Activated gamma-delta T cell treated with Interleukin-2 at 50 U/mL for 16 hours (primary cell): ENCODE measurements at regions not wholly inside any gene's neighbourhood (a gene's known extent, or its start where the extent isn't known, plus 50 kb on each side); places are given as distances from the start of the nearest gene placed in this dataset.

ENCODE experiments used
- DNase-seq: peaks from one replicate; pipeline ENCODE4 v3.0.0-alpha.2; 2020

GRCh38 chr20:52708137-52708536, 264.0 kb upstream of the TSHZ2 start:
- no peak for DNase-seq

- no peak for DNase-seq
Observed at GRCh38 chr20:52704553-52704952, 267.6 kb upstream of the TSHZ2 start.

GRCh38 chr20:52688345-52688744, 283.8 kb upstream of the TSHZ2 start:
- DNase-seq, result no peak

- DNase-seq, result no peak
Observed at GRCh38 chr20:52684905-52685304, 287.3 kb upstream of the TSHZ2 start.

GRCh38 chr20:52684176-52684575, 288.0 kb upstream of the TSHZ2 start:
- no peak for DNase-seq

- DNase-seq, result no peak
Observed at GRCh38 chr20:52683761-52684160, 288.4 kb upstream of the TSHZ2 start.

GRCh38 chr20:52682237-52682636, 289.9 kb upstream of the TSHZ2 start:
- DNase-seq, result no peak

- DNase-seq, result no peak
Observed at GRCh38 chr20:52681288-52681687, 290.9 kb upstream of the TSHZ2 start.

GRCh38 chr20:52677216-52677615, 294.9 kb upstream of the TSHZ2 start:
- no peak for DNase-seq

GRCh38 chr20:52676283-52676995, 295.7 kb upstream of the TSHZ2 start:
- no peak for DNase-seq

GRCh38 chr20:52675375-52675774, 296.8 kb upstream of the TSHZ2 start:
- no peak for DNase-seq

- DNase-seq, result no peak
Observed at GRCh38 chr20:52668626-52669025, 303.5 kb upstream of the TSHZ2 start.

GRCh38 chr20:52667358-52667757, 304.8 kb upstream of the TSHZ2 start:
- no peak for DNase-seq

GRCh38 chr20:52665441-52665840, 306.7 kb upstream of the TSHZ2 start:
- DNase-seq, result no peak

- no peak for DNase-seq
Observed at GRCh38 chr20:52655395-52655794, 316.8 kb upstream of the TSHZ2 start.

- no peak for DNase-seq
Observed at GRCh38 chr20:52654567-52654966, 317.6 kb upstream of the TSHZ2 start.

- no peak for DNase-seq
Observed at GRCh38 chr20:52652271-52652670, 319.9 kb upstream of the TSHZ2 start.

GRCh38 chr20:52649727-52650126, 322.4 kb upstream of the TSHZ2 start:
- no peak for DNase-seq

GRCh38 chr20:52645822-52646221, 326.3 kb upstream of the TSHZ2 start:
- DNase-seq, result no peak

- no peak for DNase-seq
Observed at GRCh38 chr20:52643034-52643433, 329.1 kb upstream of the TSHZ2 start.

GRCh38 chr20:52637201-52637600, 335.0 kb upstream of the TSHZ2 start:
- no peak for DNase-seq

- DNase-seq, result no peak
Observed at GRCh38 chr20:52631469-52631868, 340.7 kb upstream of the TSHZ2 start.

GRCh38 chr20:52630138-52630537, 342.0 kb upstream of the TSHZ2 start:
- DNase-seq, result no peak

GRCh38 chr20:52624281-52624680, 347.9 kb upstream of the TSHZ2 start:
- no peak for DNase-seq

- no peak for DNase-seq
Observed at GRCh38 chr20:52622081-52622480, 350.1 kb upstream of the TSHZ2 start.
